ENCODE measurements at regions not wholly inside any gene's neighbourhood (a gene's known extent, or its start where the extent isn't known, plus 50 kb on each side); places are given as distances from the start of the nearest gene placed in this dataset.

- TF ChIP-seq CTCF (conservative IDR thresholded peaks at IDR 0.05) (no peak), EZH2 (IDR thresholded peaks at IDR 0.05; ENCODE audit: low read depth) (no peak)
Measured at GRCh38 chr6:92568541-92568940, 850.8 kb downstream of the EPHA7 start.
